IMR-90 (cell line): ENCODE measurements at regions not wholly inside any gene's neighbourhood (a gene's known extent, or its start where the extent isn't known, plus 50 kb on each side); places are given as distances from the start of the nearest gene placed in this dataset.

Source experiments
- ATAC-seq: fragments of 200-7000 bp; cut with Tn5 transposase; 2 replicates; pipeline ENCODE4 v1.9.1; 2020; ENCODE audit warnings: low read depth, mild to moderate bottlenecking, moderate library complexity
- BruUV-seq: library from RNA; stranded (reverse); fragments of 400-500 nt; replicated peaks from 2 replicates; lab custom pipeline; 2021; lab: Mats Ljungman, UMichigan
- CTCF ChIA-PET: fragments of 300-600 bp; formaldehyde crosslinking; extraction: SDS; loops from one replicate; lab custom pipeline; 2021; ENCODE audit warnings: antibody characterized with exemption; lab: Yijun Ruan, JAX
- POLR2A ChIA-PET: fragments of 300-600 bp; sonication (Branson Sonifier 250); formaldehyde crosslinking; loops from one replicate; lab custom pipeline; 2022; ENCODE audit warnings: antibody characterized with exemption; ENCODE audit not compliant: unreplicated experiment; lab: Charles Lee
- DNase-seq: peaks from one replicate; pipeline ENCODE4 v3.0.0; 2013
- H2AFZ ChIP-seq: replicated peaks from 2 replicates; pipeline ENCODE3; 2013; ENCODE audit warnings: low read length, mild to moderate bottlenecking; ENCODE audit not compliant: poor library complexity
- H2AK5ac ChIP-seq: 2 replicates; pipeline ENCODE4 v1.6.1; 2013; ENCODE audit warnings: low read depth, low read length, inconsistent platforms
- H2AK9ac ChIP-seq: replicated peaks from 2 replicates; pipeline ENCODE3; 2013; ENCODE audit warnings: mild to moderate bottlenecking, low read depth, low read length, moderate library complexity; ENCODE audit not compliant: poor library complexity
- H2BK120ac ChIP-seq: 2 replicates; pipeline ENCODE4 v1.6.1; 2013; ENCODE audit warnings: low read depth, low read length, inconsistent platforms
- H2BK15ac ChIP-seq: 3 replicates; pipeline ENCODE4 v1.6.1; 2013; ENCODE audit warnings: low read depth, low read length, inconsistent platforms
- H2BK20ac ChIP-seq: 2 replicates; pipeline ENCODE4 v1.6.1; 2013; ENCODE audit warnings: low read depth, mild to moderate bottlenecking, inconsistent platforms, low read length, moderate library complexity
- H2BK5ac ChIP-seq: 2 replicates; pipeline ENCODE4 v1.6.1; 2013; ENCODE audit warnings: mild to moderate bottlenecking, low read depth, low read length, inconsistent platforms; ENCODE audit not compliant: poor library complexity, severe bottlenecking
- H3K14ac ChIP-seq: replicated peaks from 2 replicates; pipeline ENCODE4 v1.6.1; 2013; ENCODE audit warnings: low read depth, low read length, inconsistent platforms
- H3K18ac ChIP-seq: 2 replicates; pipeline ENCODE4 v1.6.1; 2013; ENCODE audit warnings: low read depth, low read length, control low read depth
- H3K23ac ChIP-seq: 2 replicates; pipeline ENCODE4 v1.6.1; 2013; ENCODE audit warnings: low read depth, low read length, inconsistent platforms
- H3K27ac ChIP-seq: 2 replicates; pipeline ENCODE4 v1.5.1; 2013; ENCODE audit warnings: mild to moderate bottlenecking, control low read depth, low read length; ENCODE audit not compliant: insufficient read depth
- H3K27me3 ChIP-seq: 2 replicates; pipeline ENCODE4 v1.6.1; 2013; ENCODE audit warnings: low read length; ENCODE audit not compliant: control insufficient read depth, insufficient read depth
- H3K36me3 ChIP-seq: 2 replicates; pipeline ENCODE4 v1.6.1; 2013; ENCODE audit warnings: low read length, mixed read lengths; ENCODE audit not compliant: control insufficient read depth, insufficient read depth
- H3K4ac ChIP-seq: 2 replicates; pipeline ENCODE4 v1.6.1; 2013; ENCODE audit warnings: low read depth, low read length, inconsistent platforms
- H3K4me1 ChIP-seq: 2 replicates; pipeline ENCODE4 v1.6.1; 2013; ENCODE audit warnings: low read length, mixed read lengths; ENCODE audit not compliant: control insufficient read depth, insufficient read depth
- H3K4me2 ChIP-seq: 2 replicates; pipeline ENCODE4 v1.6.1; 2013; ENCODE audit warnings: low read depth, mild to moderate bottlenecking, control low read depth, low read length, moderate library complexity
- H3K4me3 ChIP-seq: 2 replicates; pipeline ENCODE4 v1.5.1; 2013; ENCODE audit warnings: low read depth, mild to moderate bottlenecking, control low read depth, low read length, moderate library complexity; ENCODE audit not compliant: insufficient read depth
- H3K56ac ChIP-seq: 2 replicates; pipeline ENCODE4 v1.6.1; 2013; ENCODE audit warnings: low read length, inconsistent platforms; ENCODE audit not compliant: insufficient read depth; ENCODE audit errors: extremely low read depth
- H3K79me1 ChIP-seq, 2 experiments: 2 replicates each; pipeline ENCODE4 v1.6.1; 2013; ENCODE audit warnings: low read length in 2 of 2, inconsistent platforms in 1 of 2, low read depth in 1 of 2
- H3K9ac ChIP-seq: 2 replicates; pipeline ENCODE4 v1.6.1; 2013; ENCODE audit warnings: low read depth, low read length, control low read depth
- H3K9me1 ChIP-seq: 2 replicates; pipeline ENCODE4 v1.6.1; 2013; ENCODE audit warnings: low read length, inconsistent platforms; ENCODE audit not compliant: insufficient read depth
- H3K9me3 ChIP-seq: 2 replicates; pipeline ENCODE4 v1.6.1; 2013; ENCODE audit warnings: low read length; ENCODE audit not compliant: control insufficient read depth, insufficient read depth
- H4K20me1 ChIP-seq: 2 replicates; pipeline ENCODE4 v1.6.1; 2013; ENCODE audit warnings: low read length, inconsistent platforms; ENCODE audit not compliant: insufficient read depth
- H4K5ac ChIP-seq: 2 replicates; pipeline ENCODE4 v1.6.1; 2013; ENCODE audit warnings: mild to moderate bottlenecking, low read depth, low read length, control low read depth
- H4K8ac ChIP-seq, 2 experiments: 2 replicates each; pipeline ENCODE4 v1.6.1; 2013; ENCODE audit warnings: low read depth in 2 of 2, low read length in 2 of 2, control low read depth in 1 of 2, inconsistent platforms in 1 of 2
- H4K91ac ChIP-seq: 2 replicates; pipeline ENCODE4 v1.6.1; 2013; ENCODE audit warnings: low read depth, low read length, inconsistent platforms; ENCODE audit not compliant: insufficient read depth
- CEBPB ChIP-seq: IDR thresholded peaks from 2 replicates; pipeline ENCODE4 v1.6.1; 2012; ENCODE audit warnings: low read depth, low read length, improper control_type of control experiment
- CHD1 ChIP-seq: IDR thresholded peaks from 2 replicates; pipeline ENCODE4 v1.6.1; 2012; ENCODE audit warnings: low read depth, low read length, improper control_type of control experiment
- MAFK ChIP-seq: IDR thresholded peaks from 2 replicates; pipeline ENCODE4 v1.6.1; 2012; ENCODE audit warnings: low read depth, low read length, improper control_type of control experiment
- MAZ ChIP-seq: IDR thresholded peaks from 2 replicates; pipeline ENCODE4 v1.6.1; 2012; ENCODE audit warnings: low read depth, mild to moderate bottlenecking, low read length, improper control_type of control experiment, moderate library complexity, borderline replicate concordance
- MXI1 ChIP-seq: IDR thresholded peaks from 2 replicates; pipeline ENCODE4 v1.6.1; 2012; ENCODE audit warnings: low read depth, mild to moderate bottlenecking, low read length, moderate library complexity, borderline replicate concordance
- NFE2L2 ChIP-seq: fragments of 150-350 bp; IDR thresholded peaks from 2 replicates; pipeline ENCODE4 v1.6.1; 2016; ENCODE audit warnings: low read depth, mild to moderate bottlenecking, low read length
- RCOR1 ChIP-seq: IDR thresholded peaks from 2 replicates; pipeline ENCODE4 v1.6.1; 2012; ENCODE audit warnings: mild to moderate bottlenecking, low read length, improper control_type of control experiment; ENCODE audit not compliant: insufficient replicate concordance
- RFX5 ChIP-seq: IDR thresholded peaks from 2 replicates; pipeline ENCODE4 v1.8.0; 2012; ENCODE audit warnings: low read depth, mild to moderate bottlenecking, low read length, moderate library complexity
- SMC3 ChIP-seq: fragments of 150-350 bp; IDR thresholded peaks from 2 replicates; pipeline ENCODE4 v1.6.1; 2016; ENCODE audit warnings: low read depth, mild to moderate bottlenecking, antibody characterized with exemption, low read length, moderate library complexity
- WGBS, 2 experiments: methylation state at CpG; one replicate each; pipeline versions ENCODE4 v1.1.5 to v1.1.7; 2013; ENCODE audit warnings: missing lambda C conversion rate in 2 of 2; ENCODE audit not compliant: insufficient read length in 1 of 2; ENCODE audit errors: extremely low coverage in 2 of 2; 5-methylcytosine and 5-hydroxymethylcytosine counted together
- dilution Hi-C: fragments of 300-500 bp; cut with HindIII; formaldehyde crosslinking; loops from one replicate; pipeline ENCODE4 v1.14.3; 2018; ENCODE audit warnings: low sequenced_read_pairs; ENCODE audit not compliant: unreplicated experiment
- in situ Hi-C: fragments of 300-500 bp; cut with MboI; formaldehyde crosslinking; loops from 3 replicates; pipeline ENCODE4 v1.14.3; 2019; ENCODE audit warnings: low sequenced_read_pairs, inconsistent platforms, mixed read lengths
- intact Hi-C: fragments of 100-400 bp; cut with micrococcal nuclease; formaldehyde crosslinking; loops from 2 replicates; pipeline ENCODE4 v1.10.0; 2022
- TF ChIP-seq, protein P1 (sequence below): fragments of 150-350 bp; IDR thresholded peaks from 2 replicates; pipeline ENCODE4 v1.6.1; 2017; ENCODE audit warnings: mild to moderate bottlenecking, antibody characterized with exemption, low read length, low read depth

- no peaks in the 10 kb centered on the region for H3K79me1 ChIP-seq
- 0 out of 2 replicates have a peak, but pooled peaks cover 3% of the 10 kb centered on the region for H3K9me1 ChIP-seq
- H4K5ac ChIP-seq = peak overlapping the region; percentile 77; the same call in 1 of the 2 replicates
- no peak overlapping the region; the same call in 1 of the 2 replicates for H3K9ac ChIP-seq
- H2BK20ac ChIP-seq = no peak overlapping the region; the same call in 1 of the 2 replicates
- H3K4me3 ChIP-seq = no peak overlapping the region
- H3K4ac ChIP-seq = no peak overlapping the region; the same call in 1 of the 2 replicates
- intact Hi-C loops (loop anchor here (10.0 kb wide), 1 partner anchor 774 kb away; no protein-coding TSS in a partner anchor), in situ Hi-C loops (no loop called here), dilution Hi-C loops (no loop called here)
- peaks cover 15% of the 10 kb centered on the region for H3K4me1 ChIP-seq
- no peak overlapping the region for H3K56ac ChIP-seq
- 0 out of 2 replicates have a peak overlapping the region, but pooled peaks have one; percentile 37 for H2BK120ac ChIP-seq
- no peak overlapping the region; the same call in 1 of the 2 replicates for H3K14ac ChIP-seq
- H2AFZ ChIP-seq = no peak overlapping the region
- H2BK15ac ChIP-seq = 0 out of 3 replicates have a peak overlapping the region, but pooled peaks have one; percentile 2
- H2BK5ac ChIP-seq = no peak overlapping the region
- no peaks in the 10 kb centered on the region for H3K36me3 ChIP-seq
- no TSS peak for BruUV-seq
- H3K18ac ChIP-seq = peak overlapping the region; percentile 90
- H2AK9ac ChIP-seq = no peak overlapping the region
- H3K4me2 ChIP-seq = no peak overlapping the region
- WGBS, 2 experiments = no CpG with 5 or more reads among the region's 5 CpGs
- H4K91ac ChIP-seq = peak overlapping the region; percentile 1; the same call in 1 of the 2 replicates
- DNase-seq (peak; percentile 40), ATAC-seq (no peak)
- TF ChIP-seq NFE2L2 (no peak), MXI1 (no peak), RFX5 (no peak), MAZ (no peak), CHD1 (no peak), CEBPB (no peak), SMC3 (no peak), RCOR1 (no peak), MAFK (no peak)
- TF ChIP-seq, protein P1, sequence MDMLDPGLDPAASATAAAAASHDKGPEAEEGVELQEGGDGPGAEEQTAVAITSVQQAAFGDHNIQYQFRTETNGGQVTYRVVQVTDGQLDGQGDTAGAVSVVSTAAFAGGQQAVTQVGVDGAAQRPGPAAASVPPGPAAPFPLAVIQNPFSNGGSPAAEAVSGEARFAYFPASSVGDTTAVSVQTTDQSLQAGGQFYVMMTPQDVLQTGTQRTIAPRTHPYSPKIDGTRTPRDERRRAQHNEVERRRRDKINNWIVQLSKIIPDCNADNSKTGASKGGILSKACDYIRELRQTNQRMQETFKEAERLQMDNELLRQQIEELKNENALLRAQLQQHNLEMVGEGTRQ = no peak
- no peak overlapping the region for H3K23ac ChIP-seq
- no peaks in the 10 kb centered on the region for H4K20me1 ChIP-seq
- H3K27ac ChIP-seq = peak overlapping the region; percentile 69; the same call in 1 of the 2 replicates
- H3K27me3 ChIP-seq = no peaks in the 10 kb centered on the region
- POLR2A ChIA-PET = no interaction called here
- H2AK5ac ChIP-seq = no peak overlapping the region
- H3K9me3 ChIP-seq = no peaks in the 10 kb centered on the region
- CTCF ChIA-PET = interaction anchor here (0.6 kb wide), 1 partner anchor 65 kb away, joined by 3 read pairs; no protein-coding TSS in a partner anchor
- H4K8ac ChIP-seq = peak overlapping the region in 1 of 2 experiments; percentile 47; a peak in 1 of 4 replicates
Observed at GRCh38 chr3:177610686-177611633, 413.7 kb upstream of the TBL1XR1 start.
